WI38 (cell line): ENCODE measurements at regions not wholly inside any gene's neighbourhood (a gene's known extent, or its start where the extent isn't known, plus 50 kb on each side); places are given as distances from the start of the nearest gene placed in this dataset.

Experiments
- H3K4me3 ChIP-seq: 2 replicates; pipeline ENCODE4 v1.5.1; 2011; ENCODE audit warnings: low read depth, mild to moderate bottlenecking, control low read depth, low read length
- CTCF ChIP-seq: IDR thresholded peaks from 2 replicates; pipeline ENCODE4 v1.5.1; 2012; ENCODE audit warnings: low read depth, mild to moderate bottlenecking, control low read depth, low read length

- H3K4me3 ChIP-seq = no peak overlapping the region
- no peak for TF ChIP-seq CTCF
Observed at GRCh38 chr15:70483513-70483912, 279.8 kb downstream of the UACA start.

GRCh38 chr15:70480196-70480856 lies 283.0 kb downstream of the UACA start:
- H3K4me3 ChIP-seq = no peak overlapping the region
- TF ChIP-seq CTCF = no peak

- H3K4me3 ChIP-seq = no peak overlapping the region
- no peak for TF ChIP-seq CTCF
Observed at GRCh38 chr15:70479785-70480184, 283.6 kb downstream of the UACA start.

GRCh38 chr15:70479056-70479455 lies 284.3 kb downstream of the UACA start:
- no peak for TF ChIP-seq CTCF
- no peak overlapping the region for H3K4me3 ChIP-seq

- no peak for TF ChIP-seq CTCF
- no peak overlapping the region for H3K4me3 ChIP-seq
Observed at GRCh38 chr15:70478251-70478990, 284.9 kb downstream of the UACA start.

DNA sequence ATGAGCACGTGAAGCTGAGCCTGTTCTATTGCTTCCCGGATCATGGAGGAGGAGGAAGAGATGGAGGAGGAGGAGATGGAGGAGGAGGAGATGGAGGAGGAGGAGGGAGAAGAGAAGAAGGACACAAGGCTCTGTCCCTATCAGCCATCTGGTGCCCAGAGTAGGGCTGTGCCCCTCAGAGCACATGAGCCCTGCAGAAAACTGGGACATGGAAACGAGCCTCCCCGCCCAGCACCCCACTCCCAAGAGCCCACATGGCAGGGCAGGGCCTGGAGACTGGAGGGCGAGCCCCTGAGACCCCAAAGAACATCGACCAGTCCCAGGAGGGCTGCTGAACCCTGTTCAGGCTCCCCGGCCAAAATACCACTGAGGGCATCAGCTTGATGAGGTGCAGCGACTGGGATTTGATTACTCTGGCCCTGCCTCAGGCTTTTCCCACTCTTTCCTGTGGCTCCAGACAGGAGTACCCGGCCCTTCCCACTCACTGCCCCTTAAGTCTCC lies 285.6 kb downstream of the UACA start:
- TF ChIP-seq CTCF = no peak

DNA sequence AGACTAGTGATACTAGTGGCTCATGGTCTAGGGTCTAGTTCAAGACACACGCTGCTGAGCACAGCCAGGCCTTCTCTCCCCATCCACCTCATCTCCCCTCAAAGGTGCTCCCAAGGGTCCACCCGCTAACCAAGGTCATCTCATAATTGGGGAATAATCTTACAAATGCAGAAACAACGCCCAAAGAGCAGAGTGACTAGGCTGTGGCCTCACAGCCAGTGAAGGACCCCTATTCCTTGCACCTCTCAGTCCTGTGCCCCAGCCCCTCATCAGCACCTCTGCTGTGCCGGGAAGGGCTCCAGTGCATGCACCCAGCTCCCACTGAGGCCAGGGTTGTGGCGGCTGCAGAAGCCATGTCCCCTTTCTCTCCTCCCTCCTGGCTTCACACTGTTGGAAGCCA lies 286.9 kb downstream of the UACA start:
- no peak overlapping the region for H3K4me3 ChIP-seq

More for the DNA sequence above, 285.6 kb downstream of the UACA start:
- H3K4me3 ChIP-seq = no peak overlapping the region

More for the DNA sequence above, 286.9 kb downstream of the UACA start:
- TF ChIP-seq CTCF = no peak
